ENCODE measurements at regions not wholly inside any gene's neighbourhood (a gene's known extent, or its start where the extent isn't known, plus 50 kb on each side); places are given as distances from the start of the nearest gene placed in this dataset.

- no peak for TF ChIP-seq CTCF (conservative IDR thresholded peaks at IDR 0.05)
- no peak for TF ChIP-seq ZFX (IDR thresholded peaks at IDR 0.05)
These were observed 292.2 kb downstream of the BCHE start for GRCh38 chr3:165545059-165545458.

GRCh38 chr3:165544432-165544831 lies 292.8 kb downstream of the BCHE start:
- H3K27ac ChIP-seq = peak overlapping the region; percentile 50; the same call in 1 of the 2 replicates
- TF ChIP-seq ZFX (IDR thresholded peaks at IDR 0.05) = no peak
- no peak for TF ChIP-seq CTCF (conservative IDR thresholded peaks at IDR 0.05)

More at GRCh38 chr3:165545059-165545458, 292.2 kb downstream of the BCHE start:
- H3K27ac ChIP-seq = no peak overlapping the region

GRCh38 chr3:165538166-165538565 lies 299.1 kb downstream of the BCHE start:
- no peak overlapping the region for H3K27ac ChIP-seq
- TF ChIP-seq ZFX (IDR thresholded peaks at IDR 0.05) (no peak), CTCF (conservative IDR thresholded peaks at IDR 0.05) (no peak)

- H3K27ac ChIP-seq = no peak overlapping the region
These were observed 304.4 kb downstream of the BCHE start for GRCh38 chr3:165532851-165533250.

GRCh38 chr3:165529451-165529850 lies 307.8 kb downstream of the BCHE start:
- TF ChIP-seq ZFX (IDR thresholded peaks at IDR 0.05) = no peak
- TF ChIP-seq CTCF (conservative IDR thresholded peaks at IDR 0.05) = no peak
- H3K27ac ChIP-seq = no peak overlapping the region

More at GRCh38 chr3:165532851-165533250, 304.4 kb downstream of the BCHE start:
- TF ChIP-seq ZFX (IDR thresholded peaks at IDR 0.05) = no peak
- no peak for TF ChIP-seq CTCF (conservative IDR thresholded peaks at IDR 0.05)

GRCh38 chr3:165526367-165526766 lies 310.9 kb downstream of the BCHE start:
- TF ChIP-seq CTCF (conservative IDR thresholded peaks at IDR 0.05) (no peak), ZFX (IDR thresholded peaks at IDR 0.05) (no peak)
- H3K27ac ChIP-seq = no peak overlapping the region

- H3K27ac ChIP-seq = no peak overlapping the region
- TF ChIP-seq CTCF (conservative IDR thresholded peaks at IDR 0.05) (no peak), ZFX (IDR thresholded peaks at IDR 0.05) (no peak)
These were observed 313.4 kb downstream of the BCHE start for GRCh38 chr3:165523801-165524200.
